ENCODE measurements at regions not wholly inside any gene's neighbourhood (a gene's known extent, or its start where the extent isn't known, plus 50 kb on each side); places are given as distances from the start of the nearest gene placed in this dataset.

GRCh38 chr11:111012491-111012890, 233.0 kb upstream of the POU2AF2 start (continued):
- no peak for TF ChIP-seq EGR1 (IDR thresholded peaks at IDR 0.05; ENCODE audit: low read depth)
- TF ChIP-seq, protein P1, sequence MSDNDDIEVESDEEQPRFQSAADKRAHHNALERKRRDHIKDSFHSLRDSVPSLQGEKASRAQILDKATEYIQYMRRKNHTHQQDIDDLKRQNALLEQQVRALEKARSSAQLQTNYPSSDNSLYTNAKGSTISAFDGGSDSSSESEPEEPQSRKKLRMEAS (IDR thresholded peaks at IDR 0.05), result no peak
- no peak for TF ChIP-seq ELF1 (IDR thresholded peaks at IDR 0.05; ENCODE audit: borderline replicate concordance, low read depth)
- TF ChIP-seq, protein P2, sequence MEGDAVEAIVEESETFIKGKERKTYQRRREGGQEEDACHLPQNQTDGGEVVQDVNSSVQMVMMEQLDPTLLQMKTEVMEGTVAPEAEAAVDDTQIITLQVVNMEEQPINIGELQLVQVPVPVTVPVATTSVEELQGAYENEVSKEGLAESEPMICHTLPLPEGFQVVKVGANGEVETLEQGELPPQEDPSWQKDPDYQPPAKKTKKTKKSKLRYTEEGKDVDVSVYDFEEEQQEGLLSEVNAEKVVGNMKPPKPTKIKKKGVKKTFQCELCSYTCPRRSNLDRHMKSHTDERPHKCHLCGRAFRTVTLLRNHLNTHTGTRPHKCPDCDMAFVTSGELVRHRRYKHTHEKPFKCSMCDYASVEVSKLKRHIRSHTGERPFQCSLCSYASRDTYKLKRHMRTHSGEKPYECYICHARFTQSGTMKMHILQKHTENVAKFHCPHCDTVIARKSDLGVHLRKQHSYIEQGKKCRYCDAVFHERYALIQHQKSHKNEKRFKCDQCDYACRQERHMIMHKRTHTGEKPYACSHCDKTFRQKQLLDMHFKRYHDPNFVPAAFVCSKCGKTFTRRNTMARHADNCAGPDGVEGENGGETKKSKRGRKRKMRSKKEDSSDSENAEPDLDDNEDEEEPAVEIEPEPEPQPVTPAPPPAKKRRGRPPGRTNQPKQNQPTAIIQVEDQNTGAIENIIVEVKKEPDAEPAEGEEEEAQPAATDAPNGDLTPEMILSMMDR (IDR thresholded peaks at IDR 0.05 in 2 of 3, conservative IDR thresholded peaks at IDR 0.05 in 1 of 3; ENCODE audit: borderline replicate concordance in 1 of 3, insufficient read depth in 1 of 3, low read depth in 2 of 3, low read length in 2 of 3), result no peak

DNA sequence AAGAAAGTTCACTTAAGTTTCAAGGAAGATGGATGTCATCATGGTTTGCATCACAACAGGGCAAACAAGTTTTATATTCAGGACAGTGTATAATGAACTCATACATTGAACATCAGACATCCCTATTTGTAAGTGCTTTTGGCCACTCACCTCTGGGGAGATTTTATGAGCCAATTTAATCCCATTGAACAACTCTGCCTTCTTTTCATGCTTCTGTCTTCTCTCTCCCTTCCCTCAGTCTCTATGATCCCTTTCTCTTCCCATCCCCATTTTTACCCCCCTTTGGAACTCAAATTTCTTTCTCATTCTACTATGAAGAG, 234.3 kb upstream of the POU2AF2 start:
- Histone ChIP-seq H3K36me3 (ENCODE audit: control insufficient read depth in 1 of 2, insufficient read depth in 2 of 2, low read length in 2 of 2) (no peaks in the 10 kb centered on the region), H4K20me1 (ENCODE audit: insufficient read depth) (no peaks in the 10 kb centered on the region), H3K79me2 (ENCODE audit: insufficient read depth, low read length) (no peaks in the 10 kb centered on the region), H3K4me2 (ENCODE audit: low read length) (no peak overlapping the region), H3K4me1 (ENCODE audit: control insufficient read depth in 1 of 2, insufficient read depth in 2 of 2, low read length in 2 of 2) (no peaks in the 10 kb centered on the region), H3K27me3 (ENCODE audit: insufficient read depth, low read length) (peaks cover 19% of the 10 kb centered on the region; the same call in 1 of the 2 replicates), H3K9ac (ENCODE audit: low read length) (no peak overlapping the region), H3K9me2 (ENCODE audit: insufficient read depth) (no peaks in the 10 kb centered on the region), H3K27ac (ENCODE audit: low read depth, low read length) (no peak overlapping the region), H3K9me3 (ENCODE audit: control insufficient read depth in 1 of 2, insufficient read depth in 1 of 2, low read depth in 1 of 2, low read length in 2 of 2) (no peaks in the 10 kb centered on the region), H2AFZ (ENCODE audit: low read depth, low read length, poor library complexity, severe bottlenecking) (no peak overlapping the region), H3K4me3 (replicated peaks in 1 of 2; ENCODE audit: low read depth in 1 of 2, low read length in 2 of 2) (no peak overlapping the region)
- TF ChIP-seq RAD21 (IDR thresholded peaks at IDR 0.05; ENCODE audit: low read depth), result no peak
- no peak for TF ChIP-seq ZFX (IDR thresholded peaks at IDR 0.05)
- no peak for TF ChIP-seq TCF7L2 (IDR thresholded peaks at IDR 0.05; ENCODE audit: borderline replicate concordance, extremely low read depth, insufficient read depth, insufficient read length)
- TF ChIP-seq, protein P2 (IDR thresholded peaks at IDR 0.05 in 2 of 3, conservative IDR thresholded peaks at IDR 0.05 in 1 of 3; ENCODE audit: borderline replicate concordance in 1 of 3, insufficient read depth in 1 of 3, low read depth in 2 of 3, low read length in 2 of 3), result no peak
- TF ChIP-seq CEBPB (IDR thresholded peaks at IDR 0.05; ENCODE audit: low read depth), result no peak
- TF ChIP-seq POLR2A (IDR thresholded peaks at IDR 0.05; ENCODE audit: borderline replicate concordance, extremely low read depth, insufficient read depth, insufficient read length), result no peak
- TF ChIP-seq YY1 (IDR thresholded peaks at IDR 0.05; ENCODE audit: extremely low read depth, insufficient replicate concordance, low read depth, low read length), result no peak
- TF ChIP-seq ZNF274 (IDR thresholded peaks at IDR 0.05; ENCODE audit: low read depth, low read length), result no peak
- no peak for TF ChIP-seq EGR1 (IDR thresholded peaks at IDR 0.05; ENCODE audit: low read depth)
- ATAC-seq, result no peak
- RAD21 ChIA-PET (ENCODE audit: low non-redundant PET in 1 of 2, low total read pairs in 2 of 2, uncharacterized antibody in 2 of 2, unreplicated experiment in 2 of 2), result no interaction called here
- CTCF ChIA-PET, result no interaction called here
- BruUV-seq (replicated peaks), result no TSS peak
- no peak for DNase-seq (ENCODE audit: low read depth, low spot score)
- POLR2A ChIA-PET, result no interaction called here
- intact Hi-C loops (cut with micrococcal nuclease), result no loop called here
